NB4 (cell line): ENCODE measurements at regions not wholly inside any gene's neighbourhood (a gene's known extent, or its start where the extent isn't known, plus 50 kb on each side); places are given as distances from the start of the nearest gene placed in this dataset.
"Not testable (repeated sequence)": the region's sequence is repeated elsewhere in the genome, so short reads cannot be mapped to it uniquely, and the experiment has no call there.

Experiments used
- MAX ChIP-seq: IDR thresholded peaks from 2 replicates; pipeline ENCODE4 v1.6.1; 2011; ENCODE audit warnings: low read depth, low read length
- MYC ChIP-seq: IDR thresholded peaks from 2 replicates; pipeline ENCODE4 v1.6.1; 2011; ENCODE audit warnings: low read depth, low read length
- POLR2A ChIP-seq: IDR thresholded peaks from 2 replicates; pipeline ENCODE4 v1.6.1; 2011; ENCODE audit warnings: mild to moderate bottlenecking; ENCODE audit not compliant: insufficient read length; ENCODE audit errors: extremely low read depth
- TF ChIP-seq, protein P1 (sequence below): IDR thresholded peaks from one replicate; pipeline ENCODE4 v1.5.1; 2012; ENCODE audit warnings: low read depth, low read length

DNA sequence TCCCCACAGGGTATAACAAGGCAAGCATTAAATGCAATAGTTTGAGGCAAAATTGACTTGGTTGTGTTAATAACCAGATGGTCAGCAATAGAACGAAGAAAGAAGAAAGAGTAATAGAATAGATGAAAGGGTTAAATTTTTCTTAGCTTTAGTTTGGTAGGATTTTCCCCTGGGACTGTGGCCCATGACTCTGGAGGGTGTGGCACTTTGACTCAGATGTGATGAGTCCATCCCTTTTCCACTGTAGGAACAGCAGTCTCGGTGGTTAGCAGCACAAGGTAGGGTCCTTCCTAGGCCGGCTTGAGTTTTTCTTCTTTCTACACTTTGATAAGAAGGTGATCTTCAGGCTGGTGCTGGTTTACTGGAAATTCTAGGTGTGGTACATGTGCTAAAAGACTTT, 321.0 kb downstream of the CGGBP1 start:
- TF ChIP-seq POLR2A, MAX, MYC: not testable (repeated sequence)
- TF ChIP-seq, protein P1, sequence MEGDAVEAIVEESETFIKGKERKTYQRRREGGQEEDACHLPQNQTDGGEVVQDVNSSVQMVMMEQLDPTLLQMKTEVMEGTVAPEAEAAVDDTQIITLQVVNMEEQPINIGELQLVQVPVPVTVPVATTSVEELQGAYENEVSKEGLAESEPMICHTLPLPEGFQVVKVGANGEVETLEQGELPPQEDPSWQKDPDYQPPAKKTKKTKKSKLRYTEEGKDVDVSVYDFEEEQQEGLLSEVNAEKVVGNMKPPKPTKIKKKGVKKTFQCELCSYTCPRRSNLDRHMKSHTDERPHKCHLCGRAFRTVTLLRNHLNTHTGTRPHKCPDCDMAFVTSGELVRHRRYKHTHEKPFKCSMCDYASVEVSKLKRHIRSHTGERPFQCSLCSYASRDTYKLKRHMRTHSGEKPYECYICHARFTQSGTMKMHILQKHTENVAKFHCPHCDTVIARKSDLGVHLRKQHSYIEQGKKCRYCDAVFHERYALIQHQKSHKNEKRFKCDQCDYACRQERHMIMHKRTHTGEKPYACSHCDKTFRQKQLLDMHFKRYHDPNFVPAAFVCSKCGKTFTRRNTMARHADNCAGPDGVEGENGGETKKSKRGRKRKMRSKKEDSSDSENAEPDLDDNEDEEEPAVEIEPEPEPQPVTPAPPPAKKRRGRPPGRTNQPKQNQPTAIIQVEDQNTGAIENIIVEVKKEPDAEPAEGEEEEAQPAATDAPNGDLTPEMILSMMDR = not testable (repeated sequence)
